Right lobe of liver (tissue), 6 donors: ENCODE measurements at regions not wholly inside any gene's neighbourhood (a gene's known extent, or its start where the extent isn't known, plus 50 kb on each side); places are given as distances from the start of the nearest gene placed in this dataset.
"Not testable (repeated sequence)": the region's sequence is repeated elsewhere in the genome, so short reads cannot be mapped to it uniquely, and the experiment has no call there.

ENCODE experiments used
- ATAC-seq, 4 donors: fragments of 200-7000 bp; cut with Tn5 transposase; one replicate each; pipeline ENCODE4 v1.9.1; 2020; ENCODE audit warnings: mild to moderate bottlenecking in 4 of 4, moderate library complexity in 4 of 4
- DNase-seq, 3 donors: peaks; one replicate each; pipeline ENCODE4 v3.0.0-alpha.2; 2020
- H3K27ac ChIP-seq, 3 donors: fragments of 200-600 bp; one replicate each; pipeline ENCODE4 v1.8.0; 2022
- H3K27me3 ChIP-seq, 2 donors: fragments of 200-600 bp; one replicate each; pipeline ENCODE4 v1.8.0; 2022
- H3K36me3 ChIP-seq, 4 donors: fragments of 200-600 bp; sonication (generic) in 1 of 4; one replicate each; pipeline versions ENCODE4 v1.5.1 to v1.8.0; 2017 to 2022; ENCODE audit warnings: control low read depth in 1 of 4
- H3K4me1 ChIP-seq, 4 donors: fragments of 200-600 bp; sonication (generic) in 1 of 4; one replicate each; pipeline versions ENCODE4 v1.5.1 to v1.8.0; 2017 to 2022; ENCODE audit warnings: control low read depth in 1 of 4
- H3K4me3 ChIP-seq, 3 donors: fragments of 200-600 bp; one replicate each; pipeline ENCODE4 v1.8.0; 2022
- H3K9me3 ChIP-seq, 4 donors: fragments of 200-600 bp; sonication (generic) in 1 of 4; one replicate each; pipeline versions ENCODE4 v1.5.1 to v1.8.0; 2017 to 2022; ENCODE audit warnings: control low read depth in 1 of 4
- CTCF ChIP-seq, 4 donors: fragments of 200-600 bp in 3 of 4; fragments of 450-650 bp in 1 of 4; IDR thresholded peaks; one replicate each; pipeline versions ENCODE4 v1.5.1 to v1.8.0; 2016 to 2022; ENCODE audit warnings: antibody characterized with exemption in 4 of 4, mild to moderate bottlenecking in 2 of 4
- POLR2A ChIP-seq: fragments of 450-650 bp; IDR thresholded peaks from one replicate; pipeline ENCODE4 v1.6.1; 2017; ENCODE audit warnings: antibody characterized with exemption, mild to moderate bottlenecking
- WGBS: methylation state at CpG from one replicate; pipeline ENCODE4 v1.1.6; 2018; ENCODE audit warnings: low coverage, low lambda C conversion rate; ENCODE audit not compliant: insufficient coverage; ENCODE audit errors: missing lambda C conversion rate; 5-methylcytosine and 5-hydroxymethylcytosine counted together
- intact Hi-C, 2 donors: fragments of 100-400 bp; cut with DNase I; formaldehyde crosslinking; loops; one replicate each; pipeline versions ENCODE4 v1.11.2 to v1.14.1; 2022
- donor health status: DM: no; HTN: yes; CAD: no.
- donor health status: DM: no; HTN: no; CAD: no.
- donor health status: DM: no; HTN: no; CAD: no.
- donor health status: DM: no; HTN: yes; CAD: no.
- donor health status: DM: no; HTN: yes; CAD: no.

GRCh38 chr4:126191536-126191935 lies 876.8 kb downstream of the FAT4 start:
- Histone ChIP-seq H3K36me3 (no peaks in the 10 kb centered on the region), H3K27me3 (no peaks in the 10 kb centered on the region), H3K4me3 (no peak overlapping the region), H3K9me3 (no peaks in the 10 kb centered on the region), H3K27ac (no peak overlapping the region), H3K4me1 (no peaks in the 10 kb centered on the region)
- TF ChIP-seq POLR2A (no peak), CTCF (IDR thresholded peaks at IDR 0.05) (no peak)
- 52% methylated on average over 2 of the region's 2 CpGs for WGBS
- DNase-seq (no peak), ATAC-seq (no peak)
- intact Hi-C loops, result no loop called here

GRCh38 chr4:126192506-126192905 lies 877.8 kb downstream of the FAT4 start:
- H3K27me3 ChIP-seq, result no peaks in the 10 kb centered on the region
- no peak overlapping the region for H3K27ac ChIP-seq
- H3K4me3 ChIP-seq, result no peak overlapping the region
- no peaks in the 10 kb centered on the region for H3K36me3 ChIP-seq
- 46% methylated on average over 6 of the region's 6 CpGs for whole genome bisulfite sequencing
- TF ChIP-seq CTCF (IDR thresholded peaks at IDR 0.05) (no peak), POLR2A (no peak)
- intact Hi-C loops, result no loop called here
- ATAC-seq, result no peak
- no peak for DNase-seq
- no peaks in the 10 kb centered on the region for H3K4me1 ChIP-seq
- H3K9me3 ChIP-seq, result no peaks in the 10 kb centered on the region

- H3K27ac ChIP-seq, H3K9me3 ChIP-seq, H3K4me3 ChIP-seq, intact Hi-C loops, H3K4me1 ChIP-seq, ATAC-seq, H3K36me3 ChIP-seq, H3K27me3 ChIP-seq, DNase-seq: not testable (repeated sequence)
- 61% methylated on average over 3 of the region's 53 CpGs for WGBS
Observed at GRCh38 chr4:126201251-126202138, 886.7 kb downstream of the FAT4 start.

DNA sequence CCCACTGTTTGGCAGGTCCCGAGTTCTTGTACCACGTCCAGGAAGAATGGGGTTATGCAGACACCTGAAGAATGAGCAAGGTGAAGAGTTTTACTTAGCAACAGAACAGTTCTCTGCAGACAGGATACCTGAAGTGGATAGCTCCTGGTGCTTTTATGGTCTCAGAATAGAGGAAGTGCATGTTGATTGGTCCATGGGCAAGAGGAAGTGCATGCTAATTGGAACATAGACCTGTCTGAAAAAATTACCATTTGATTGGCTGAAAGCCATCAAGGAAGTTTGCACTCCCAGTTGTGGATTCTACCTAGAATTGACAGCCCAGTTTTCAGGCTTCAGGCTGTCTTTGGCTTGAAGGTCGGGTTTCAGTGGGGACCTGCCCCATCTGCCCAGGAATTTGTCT lies 887.5 kb downstream of the FAT4 start:
- Histone ChIP-seq H3K36me3 (no peaks in the 10 kb centered on the region), H3K4me3 (no peak overlapping the region), H3K27me3 (no peaks in the 10 kb centered on the region), H3K4me1 (no peaks in the 10 kb centered on the region), H3K27ac (no peak overlapping the region), H3K9me3 (no peaks in the 10 kb centered on the region)
- TF ChIP-seq POLR2A (no peak), CTCF (IDR thresholded peaks at IDR 0.05) (no peak)
- no peak for ATAC-seq
- intact Hi-C loops, result no loop called here
- WGBS, result 69% methylated on average over 3 of the region's 3 CpGs
- no peak for DNase-seq

DNA sequence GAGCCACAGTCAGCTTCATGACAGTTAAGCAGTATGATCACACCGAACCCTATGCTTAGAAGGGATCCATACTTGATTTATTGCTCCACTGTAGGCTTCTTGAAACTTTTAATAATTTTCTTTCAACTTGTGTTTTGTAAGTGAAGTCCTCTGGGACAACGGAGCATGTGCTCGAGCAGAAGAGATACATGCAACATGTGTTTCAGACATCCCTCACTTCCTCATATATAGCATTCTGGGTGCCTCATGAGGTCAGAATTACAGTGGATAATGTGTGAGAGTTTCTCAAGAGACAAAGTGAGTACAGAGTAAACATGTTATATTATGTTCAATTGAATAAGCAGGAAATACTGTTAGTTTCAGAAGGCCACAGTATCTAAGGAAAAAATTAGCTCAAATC lies 893.2 kb downstream of the FAT4 start:
- Histone ChIP-seq H3K36me3 (no peaks in the 10 kb centered on the region), H3K9me3 (no peaks in the 10 kb centered on the region), H3K4me1 (no peaks in the 10 kb centered on the region), H3K4me3 (no peak overlapping the region), H3K27ac (no peak overlapping the region), H3K27me3 (no peaks in the 10 kb centered on the region)
- DNase-seq (no peak), ATAC-seq (no peak)
- WGBS, result 64% methylated on average over 3 of the region's 3 CpGs
- intact Hi-C loops, result no loop called here
- TF ChIP-seq POLR2A (no peak), CTCF (IDR thresholded peaks at IDR 0.05) (no peak)
